ENCODE measurements at regions not wholly inside any gene's neighbourhood (a gene's known extent, or its start where the extent isn't known, plus 50 kb on each side); places are given as distances from the start of the nearest gene placed in this dataset.

DNA sequence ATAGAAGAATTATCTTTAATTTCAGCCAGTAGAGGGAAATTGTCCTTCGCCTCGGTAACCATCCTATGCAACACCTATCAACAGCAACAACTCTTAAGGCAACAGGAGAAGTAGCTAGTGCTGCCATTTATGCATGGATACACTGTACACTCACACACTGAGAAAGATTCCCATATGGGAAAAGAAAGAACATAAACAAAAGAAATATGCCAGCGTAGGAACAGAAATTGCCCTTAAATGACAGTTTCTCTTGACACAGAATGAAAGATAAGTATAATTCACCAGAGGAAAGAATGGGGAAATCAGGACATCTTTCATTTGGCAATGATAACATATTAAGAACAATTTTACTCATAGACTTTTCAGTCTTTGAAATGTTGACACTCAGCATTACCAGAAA is 466.9 kb downstream of the BCAT1 start:
- TF ChIP-seq, protein P1, sequence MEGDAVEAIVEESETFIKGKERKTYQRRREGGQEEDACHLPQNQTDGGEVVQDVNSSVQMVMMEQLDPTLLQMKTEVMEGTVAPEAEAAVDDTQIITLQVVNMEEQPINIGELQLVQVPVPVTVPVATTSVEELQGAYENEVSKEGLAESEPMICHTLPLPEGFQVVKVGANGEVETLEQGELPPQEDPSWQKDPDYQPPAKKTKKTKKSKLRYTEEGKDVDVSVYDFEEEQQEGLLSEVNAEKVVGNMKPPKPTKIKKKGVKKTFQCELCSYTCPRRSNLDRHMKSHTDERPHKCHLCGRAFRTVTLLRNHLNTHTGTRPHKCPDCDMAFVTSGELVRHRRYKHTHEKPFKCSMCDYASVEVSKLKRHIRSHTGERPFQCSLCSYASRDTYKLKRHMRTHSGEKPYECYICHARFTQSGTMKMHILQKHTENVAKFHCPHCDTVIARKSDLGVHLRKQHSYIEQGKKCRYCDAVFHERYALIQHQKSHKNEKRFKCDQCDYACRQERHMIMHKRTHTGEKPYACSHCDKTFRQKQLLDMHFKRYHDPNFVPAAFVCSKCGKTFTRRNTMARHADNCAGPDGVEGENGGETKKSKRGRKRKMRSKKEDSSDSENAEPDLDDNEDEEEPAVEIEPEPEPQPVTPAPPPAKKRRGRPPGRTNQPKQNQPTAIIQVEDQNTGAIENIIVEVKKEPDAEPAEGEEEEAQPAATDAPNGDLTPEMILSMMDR (IDR thresholded peaks at IDR 0.05): no peak
- no peak for TF ChIP-seq POLR2AphosphoS5 (IDR thresholded peaks at IDR 0.05; ENCODE audit: low read depth, low read length)
- TF ChIP-seq, protein P2, sequence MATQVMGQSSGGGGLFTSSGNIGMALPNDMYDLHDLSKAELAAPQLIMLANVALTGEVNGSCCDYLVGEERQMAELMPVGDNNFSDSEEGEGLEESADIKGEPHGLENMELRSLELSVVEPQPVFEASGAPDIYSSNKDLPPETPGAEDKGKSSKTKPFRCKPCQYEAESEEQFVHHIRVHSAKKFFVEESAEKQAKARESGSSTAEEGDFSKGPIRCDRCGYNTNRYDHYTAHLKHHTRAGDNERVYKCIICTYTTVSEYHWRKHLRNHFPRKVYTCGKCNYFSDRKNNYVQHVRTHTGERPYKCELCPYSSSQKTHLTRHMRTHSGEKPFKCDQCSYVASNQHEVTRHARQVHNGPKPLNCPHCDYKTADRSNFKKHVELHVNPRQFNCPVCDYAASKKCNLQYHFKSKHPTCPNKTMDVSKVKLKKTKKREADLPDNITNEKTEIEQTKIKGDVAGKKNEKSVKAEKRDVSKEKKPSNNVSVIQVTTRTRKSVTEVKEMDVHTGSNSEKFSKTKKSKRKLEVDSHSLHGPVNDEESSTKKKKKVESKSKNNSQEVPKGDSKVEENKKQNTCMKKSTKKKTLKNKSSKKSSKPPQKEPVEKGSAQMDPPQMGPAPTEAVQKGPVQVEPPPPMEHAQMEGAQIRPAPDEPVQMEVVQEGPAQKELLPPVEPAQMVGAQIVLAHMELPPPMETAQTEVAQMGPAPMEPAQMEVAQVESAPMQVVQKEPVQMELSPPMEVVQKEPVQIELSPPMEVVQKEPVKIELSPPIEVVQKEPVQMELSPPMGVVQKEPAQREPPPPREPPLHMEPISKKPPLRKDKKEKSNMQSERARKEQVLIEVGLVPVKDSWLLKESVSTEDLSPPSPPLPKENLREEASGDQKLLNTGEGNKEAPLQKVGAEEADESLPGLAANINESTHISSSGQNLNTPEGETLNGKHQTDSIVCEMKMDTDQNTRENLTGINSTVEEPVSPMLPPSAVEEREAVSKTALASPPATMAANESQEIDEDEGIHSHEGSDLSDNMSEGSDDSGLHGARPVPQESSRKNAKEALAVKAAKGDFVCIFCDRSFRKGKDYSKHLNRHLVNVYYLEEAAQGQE (IDR thresholded peaks at IDR 0.05; ENCODE audit: insufficient read depth in 1 of 2, low read depth in 2 of 2, low read length in 1 of 2): no peak

Measured in Panc1 (cell line).